ENCODE measurements at regions not wholly inside any gene's neighbourhood (a gene's known extent, or its start where the extent isn't known, plus 50 kb on each side); places are given as distances from the start of the nearest gene placed in this dataset.

DNA sequence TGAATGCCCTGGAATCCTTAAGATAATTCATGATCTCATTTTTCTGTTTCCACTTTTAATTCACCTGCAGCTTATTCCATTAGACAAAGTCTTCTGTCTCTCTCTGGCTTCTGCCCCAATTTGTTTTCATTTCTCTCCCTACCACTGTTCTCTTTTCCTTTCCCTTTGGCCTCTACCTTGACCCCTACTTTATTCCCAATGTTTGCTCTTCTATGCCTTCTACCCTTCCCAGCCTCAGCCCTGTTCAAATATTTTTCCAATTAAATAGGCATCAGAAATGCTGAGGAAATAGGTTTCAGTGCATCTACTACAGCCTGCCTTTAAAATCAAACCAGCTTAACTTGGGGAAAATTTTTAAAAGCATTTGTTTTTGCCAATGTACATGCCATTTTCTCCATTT is 443.7 kb upstream of the CWC22 start (continued):
- TF ChIP-seq, protein P1, sequence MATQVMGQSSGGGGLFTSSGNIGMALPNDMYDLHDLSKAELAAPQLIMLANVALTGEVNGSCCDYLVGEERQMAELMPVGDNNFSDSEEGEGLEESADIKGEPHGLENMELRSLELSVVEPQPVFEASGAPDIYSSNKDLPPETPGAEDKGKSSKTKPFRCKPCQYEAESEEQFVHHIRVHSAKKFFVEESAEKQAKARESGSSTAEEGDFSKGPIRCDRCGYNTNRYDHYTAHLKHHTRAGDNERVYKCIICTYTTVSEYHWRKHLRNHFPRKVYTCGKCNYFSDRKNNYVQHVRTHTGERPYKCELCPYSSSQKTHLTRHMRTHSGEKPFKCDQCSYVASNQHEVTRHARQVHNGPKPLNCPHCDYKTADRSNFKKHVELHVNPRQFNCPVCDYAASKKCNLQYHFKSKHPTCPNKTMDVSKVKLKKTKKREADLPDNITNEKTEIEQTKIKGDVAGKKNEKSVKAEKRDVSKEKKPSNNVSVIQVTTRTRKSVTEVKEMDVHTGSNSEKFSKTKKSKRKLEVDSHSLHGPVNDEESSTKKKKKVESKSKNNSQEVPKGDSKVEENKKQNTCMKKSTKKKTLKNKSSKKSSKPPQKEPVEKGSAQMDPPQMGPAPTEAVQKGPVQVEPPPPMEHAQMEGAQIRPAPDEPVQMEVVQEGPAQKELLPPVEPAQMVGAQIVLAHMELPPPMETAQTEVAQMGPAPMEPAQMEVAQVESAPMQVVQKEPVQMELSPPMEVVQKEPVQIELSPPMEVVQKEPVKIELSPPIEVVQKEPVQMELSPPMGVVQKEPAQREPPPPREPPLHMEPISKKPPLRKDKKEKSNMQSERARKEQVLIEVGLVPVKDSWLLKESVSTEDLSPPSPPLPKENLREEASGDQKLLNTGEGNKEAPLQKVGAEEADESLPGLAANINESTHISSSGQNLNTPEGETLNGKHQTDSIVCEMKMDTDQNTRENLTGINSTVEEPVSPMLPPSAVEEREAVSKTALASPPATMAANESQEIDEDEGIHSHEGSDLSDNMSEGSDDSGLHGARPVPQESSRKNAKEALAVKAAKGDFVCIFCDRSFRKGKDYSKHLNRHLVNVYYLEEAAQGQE (IDR thresholded peaks at IDR 0.05; ENCODE audit: low read depth): no peak

DNA sequence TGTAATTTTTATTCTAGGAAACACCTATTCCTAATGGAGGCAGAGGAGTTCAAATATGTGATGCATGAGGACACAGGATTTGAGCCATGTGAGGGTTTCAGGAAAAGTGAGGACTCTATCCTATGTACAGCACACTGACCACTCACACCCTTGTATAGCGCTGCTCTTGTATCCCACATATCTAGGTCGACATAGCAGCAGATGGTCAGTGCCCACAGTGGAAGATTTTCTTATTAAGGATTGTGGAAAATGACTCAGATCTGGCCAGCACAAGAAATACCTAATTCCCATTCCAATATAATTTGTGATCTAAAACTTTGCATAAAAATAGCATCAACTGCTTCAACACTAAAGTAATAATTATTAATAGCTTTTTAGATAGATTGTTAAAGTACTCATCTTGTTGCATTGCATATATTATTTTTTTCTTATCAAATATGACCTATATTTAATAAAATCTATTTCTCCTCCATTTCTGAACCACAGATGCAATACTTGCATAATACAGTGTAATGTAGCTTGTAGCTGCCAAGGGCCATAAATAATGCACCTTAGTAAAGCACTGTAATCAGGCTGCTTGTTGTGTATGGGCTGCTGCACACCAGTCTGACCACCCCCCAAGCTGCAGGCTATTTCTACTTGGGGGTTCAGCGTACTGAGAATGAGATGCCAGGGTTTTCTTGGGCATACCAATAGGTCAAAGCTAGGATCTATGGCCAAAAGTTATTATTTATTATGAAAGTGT is 442.2 kb upstream of the CWC22 start:
- Histone ChIP-seq H3K9ac (ENCODE audit: low read length) (no peak overlapping the region), H3K4me1 (ENCODE audit: control insufficient read depth in 1 of 2, insufficient read depth in 2 of 2, low read length in 2 of 2) (no peaks in the 10 kb centered on the region), H3K9me2 (ENCODE audit: insufficient read depth) (no peaks in the 10 kb centered on the region), H3K36me3 (ENCODE audit: control insufficient read depth in 1 of 2, insufficient read depth in 2 of 2, low read length in 2 of 2) (no peaks in the 10 kb centered on the region), H2AFZ (ENCODE audit: low read depth, low read length, poor library complexity, severe bottlenecking) (no peak overlapping the region), H3K27me3 (ENCODE audit: insufficient read depth, low read length) (no peaks in the 10 kb centered on the region), H3K79me2 (ENCODE audit: insufficient read depth, low read length) (no peaks in the 10 kb centered on the region), H4K20me1 (ENCODE audit: insufficient read depth) (no peaks in the 10 kb centered on the region), H3K27ac (ENCODE audit: low read depth, low read length) (no peak overlapping the region), H3K4me2 (ENCODE audit: low read length) (no peak overlapping the region), H3K4me3 (replicated peaks in 1 of 2; ENCODE audit: low read depth in 1 of 2, low read length in 2 of 2) (no peak overlapping the region), H3K9me3 (ENCODE audit: control insufficient read depth in 1 of 2, insufficient read depth in 1 of 2, low read depth in 1 of 2, low read length in 2 of 2) (no peaks in the 10 kb centered on the region)
- ChIA-PET POLR2A (no interaction called here), RAD21 (ENCODE audit: low non-redundant PET in 1 of 2, low total read pairs in 2 of 2, uncharacterized antibody in 2 of 2, unreplicated experiment in 2 of 2) (no interaction called here), CTCF (no interaction called here)
- no peak for DNase-seq (ENCODE audit: low read depth, low spot score)
- no peak for ATAC-seq
- intact Hi-C loops (cut with micrococcal nuclease): no loop called here
- BruUV-seq (replicated peaks): no TSS peak
- TF ChIP-seq EZH2 (IDR thresholded peaks at IDR 0.05) (no peak), RAD21 (IDR thresholded peaks at IDR 0.05; ENCODE audit: low read depth) (no peak), SP1 (IDR thresholded peaks at IDR 0.05; ENCODE audit: low read depth) (no peak), ELF1 (IDR thresholded peaks at IDR 0.05; ENCODE audit: borderline replicate concordance, low read depth) (no peak), EGR1 (IDR thresholded peaks at IDR 0.05; ENCODE audit: low read depth) (no peak), SRF (IDR thresholded peaks at IDR 0.05; ENCODE audit: low read depth) (no peak), SIN3A (IDR thresholded peaks at IDR 0.05; ENCODE audit: low read depth) (no peak), FOSL1 (IDR thresholded peaks at IDR 0.05; ENCODE audit: low read depth) (no peak), CBX3 (IDR thresholded peaks at IDR 0.05; ENCODE audit: low read depth) (no peak), YY1 (IDR thresholded peaks at IDR 0.05; ENCODE audit: extremely low read depth, insufficient replicate concordance, low read depth, low read length) (no peak), POLR2A (IDR thresholded peaks at IDR 0.05; ENCODE audit: borderline replicate concordance, extremely low read depth, insufficient read depth, insufficient read length) (no peak), POLR2AphosphoS5 (IDR thresholded peaks at IDR 0.05; ENCODE audit: low read depth, low read length) (no peak)
- TF ChIP-seq, protein P2, sequence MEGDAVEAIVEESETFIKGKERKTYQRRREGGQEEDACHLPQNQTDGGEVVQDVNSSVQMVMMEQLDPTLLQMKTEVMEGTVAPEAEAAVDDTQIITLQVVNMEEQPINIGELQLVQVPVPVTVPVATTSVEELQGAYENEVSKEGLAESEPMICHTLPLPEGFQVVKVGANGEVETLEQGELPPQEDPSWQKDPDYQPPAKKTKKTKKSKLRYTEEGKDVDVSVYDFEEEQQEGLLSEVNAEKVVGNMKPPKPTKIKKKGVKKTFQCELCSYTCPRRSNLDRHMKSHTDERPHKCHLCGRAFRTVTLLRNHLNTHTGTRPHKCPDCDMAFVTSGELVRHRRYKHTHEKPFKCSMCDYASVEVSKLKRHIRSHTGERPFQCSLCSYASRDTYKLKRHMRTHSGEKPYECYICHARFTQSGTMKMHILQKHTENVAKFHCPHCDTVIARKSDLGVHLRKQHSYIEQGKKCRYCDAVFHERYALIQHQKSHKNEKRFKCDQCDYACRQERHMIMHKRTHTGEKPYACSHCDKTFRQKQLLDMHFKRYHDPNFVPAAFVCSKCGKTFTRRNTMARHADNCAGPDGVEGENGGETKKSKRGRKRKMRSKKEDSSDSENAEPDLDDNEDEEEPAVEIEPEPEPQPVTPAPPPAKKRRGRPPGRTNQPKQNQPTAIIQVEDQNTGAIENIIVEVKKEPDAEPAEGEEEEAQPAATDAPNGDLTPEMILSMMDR (IDR thresholded peaks at IDR 0.05 in 2 of 3, conservative IDR thresholded peaks at IDR 0.05 in 1 of 3; ENCODE audit: borderline replicate concordance in 1 of 3, insufficient read depth in 1 of 3, low read depth in 2 of 3, low read length in 2 of 3): no peak
- TF ChIP-seq, protein P3, sequence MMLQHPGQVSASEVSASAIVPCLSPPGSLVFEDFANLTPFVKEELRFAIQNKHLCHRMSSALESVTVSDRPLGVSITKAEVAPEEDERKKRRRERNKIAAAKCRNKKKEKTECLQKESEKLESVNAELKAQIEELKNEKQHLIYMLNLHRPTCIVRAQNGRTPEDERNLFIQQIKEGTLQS (IDR thresholded peaks at IDR 0.05): no peak
- TF ChIP-seq, protein P4, sequence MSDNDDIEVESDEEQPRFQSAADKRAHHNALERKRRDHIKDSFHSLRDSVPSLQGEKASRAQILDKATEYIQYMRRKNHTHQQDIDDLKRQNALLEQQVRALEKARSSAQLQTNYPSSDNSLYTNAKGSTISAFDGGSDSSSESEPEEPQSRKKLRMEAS (IDR thresholded peaks at IDR 0.05): no peak
- TF ChIP-seq, protein P1 (IDR thresholded peaks at IDR 0.05; ENCODE audit: low read depth): no peak
